ENCODE measurements at regions not wholly inside any gene's neighbourhood (a gene's known extent, or its start where the extent isn't known, plus 50 kb on each side); places are given as distances from the start of the nearest gene placed in this dataset.
"Not testable (repeated sequence)": the region's sequence is repeated elsewhere in the genome, so short reads cannot be mapped to it uniquely, and the experiment has no call there.

DNA sequence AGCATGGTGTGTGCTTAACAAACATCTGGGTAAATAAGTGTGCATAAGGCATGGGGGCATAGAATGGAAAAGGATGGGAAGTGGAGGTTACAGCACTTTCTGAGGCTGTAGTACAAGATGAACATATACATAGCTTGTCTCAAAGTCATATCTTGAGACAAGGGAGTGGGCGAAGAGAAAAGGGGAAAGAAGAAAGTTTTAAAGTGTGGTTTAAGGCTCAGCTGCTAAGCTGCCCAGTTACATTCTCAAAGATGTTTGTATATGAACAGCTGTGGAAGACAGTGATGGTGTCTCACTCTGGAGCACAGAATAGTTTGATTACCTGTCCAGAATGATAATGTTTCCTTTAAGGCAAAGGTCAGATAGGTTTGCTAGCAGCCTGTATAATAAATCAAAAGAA, 61.9 kb upstream of the LANCL2 start:
- no peak for DNase-seq (ENCODE audit: low spot score)

- no peak for DNase-seq (ENCODE audit: low spot score)
These were observed 60.9 kb upstream of the LANCL2 start for GRCh38 chr7:55304018-55304762.

DNA sequence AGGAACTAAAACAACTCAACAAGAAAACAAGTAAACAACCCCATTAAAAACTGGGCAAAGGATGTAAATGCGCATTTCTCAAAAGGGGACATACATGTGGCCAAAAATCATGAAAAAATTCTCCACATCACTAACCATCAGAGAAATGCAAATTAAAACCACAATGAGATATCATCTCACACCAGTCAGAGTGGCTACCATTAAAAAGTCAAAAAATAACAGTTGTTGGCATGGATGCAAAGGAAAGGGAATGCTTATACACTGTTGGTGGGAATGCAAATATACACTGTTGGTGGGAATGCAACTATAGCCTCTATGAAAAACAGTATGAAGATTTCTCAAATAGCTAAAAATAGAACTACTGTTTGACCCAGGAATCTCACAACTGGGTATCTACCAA, 60.0 kb upstream of the LANCL2 start:
- DNase-seq (ENCODE audit: low spot score): no peak

- DNase-seq (ENCODE audit: low spot score): no peak
These were observed 58.8 kb upstream of the LANCL2 start for GRCh38 chr7:55306331-55306730.

DNA sequence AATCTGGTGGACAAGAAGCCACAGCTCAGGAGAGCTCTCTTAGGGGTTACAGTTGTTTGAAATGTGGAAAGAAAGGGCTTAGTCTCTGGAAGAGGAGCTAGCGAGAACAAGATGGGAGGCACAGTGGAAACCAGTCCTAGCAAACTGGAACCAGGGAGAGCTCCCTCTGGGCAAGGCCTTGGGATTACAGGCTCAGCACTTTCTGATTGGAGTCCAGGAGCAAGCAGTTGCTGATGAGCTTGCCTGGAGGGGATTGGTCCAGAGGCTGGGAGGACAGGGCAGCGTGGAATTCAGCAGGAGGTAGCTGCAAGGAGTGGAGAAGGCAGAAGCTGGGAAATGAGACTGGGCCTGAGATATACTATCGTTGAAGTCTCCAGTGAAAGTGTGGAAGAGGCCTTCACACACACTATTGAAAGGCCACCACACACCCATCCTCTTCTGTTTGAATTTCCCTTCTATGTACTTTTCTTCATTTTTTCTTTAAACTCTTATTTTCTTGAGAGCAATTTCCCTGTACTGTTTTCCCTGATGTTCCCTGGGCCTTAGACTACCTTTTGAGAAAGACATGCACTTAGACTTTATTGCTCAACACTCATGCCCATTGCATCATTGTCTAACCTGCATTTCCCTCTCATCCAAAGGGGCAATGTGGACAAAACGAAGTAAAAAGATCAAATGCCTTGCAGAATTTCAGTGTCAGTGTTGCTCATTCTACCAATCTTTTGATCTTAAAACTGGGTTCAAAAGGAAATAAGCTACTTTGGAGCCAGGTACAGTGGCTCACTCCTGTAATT, 57.8 kb upstream of the LANCL2 start:
- no peak for DNase-seq (ENCODE audit: low spot score)

DNA sequence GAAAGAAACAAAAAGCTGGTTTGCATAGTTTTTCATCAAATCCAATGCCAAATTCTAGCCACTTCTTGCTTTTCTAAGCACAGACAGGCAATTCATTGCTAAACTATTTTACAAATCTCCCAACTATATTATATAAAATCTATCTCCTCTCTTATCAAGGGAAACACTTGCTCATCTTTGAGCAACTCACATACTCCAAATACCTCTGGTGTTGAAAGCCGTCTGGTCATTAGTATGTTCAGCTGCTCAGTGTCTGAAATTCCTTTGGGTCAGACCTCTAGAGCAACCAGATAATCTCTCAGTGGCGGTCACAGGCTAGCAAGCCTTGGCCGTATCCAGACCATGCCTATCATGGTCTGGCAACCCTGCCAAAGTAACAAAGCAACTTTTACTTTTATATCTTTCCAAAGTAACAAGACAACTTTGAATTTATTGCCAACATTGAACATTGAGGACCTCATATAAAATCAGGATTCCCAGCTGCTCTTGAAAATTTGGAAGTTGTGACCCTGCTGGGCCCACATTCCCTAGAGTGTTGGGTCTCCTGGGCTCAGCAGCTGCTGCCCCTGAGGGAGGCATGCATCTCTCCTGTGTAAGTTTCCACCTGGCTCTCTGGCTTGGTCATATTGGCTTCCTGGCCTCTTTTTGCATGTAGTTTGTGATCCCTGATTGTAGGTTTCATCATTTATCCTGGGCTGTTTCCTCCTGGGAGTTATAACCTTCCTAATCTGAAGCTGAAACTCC, 56.8 kb upstream of the LANCL2 start:
- DNase-seq (ENCODE audit: low spot score): no peak

GRCh38 chr7:55309040-55309991, 55.8 kb upstream of the LANCL2 start:
- DNase-seq (ENCODE audit: low spot score): peak; percentile 55

- no peak for DNase-seq (ENCODE audit: low spot score)
These were observed 54.7 kb upstream of the LANCL2 start for GRCh38 chr7:55310287-55311025.

DNA sequence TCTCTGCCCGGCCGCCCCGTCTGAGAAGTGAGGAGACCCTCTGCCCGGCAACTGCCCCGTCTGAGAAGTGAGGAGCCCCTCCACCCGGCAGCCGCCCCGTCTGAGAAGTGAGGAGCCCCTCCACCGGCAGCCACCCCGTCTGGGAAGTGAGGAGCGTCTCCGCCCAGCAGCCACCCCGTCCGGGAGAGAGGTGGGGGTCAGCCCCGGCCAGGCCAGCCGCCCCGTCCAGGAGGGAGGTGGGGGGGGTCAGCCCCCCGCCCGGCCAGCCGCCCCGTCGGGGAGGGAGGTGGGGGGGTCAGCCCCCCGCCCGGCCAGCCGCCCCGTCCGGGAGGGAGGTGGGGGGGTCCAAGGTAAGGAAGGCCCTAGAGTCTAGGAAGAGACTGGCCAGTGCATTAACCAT, 53.2 kb upstream of the LANCL2 start:
- DNase-seq (ENCODE audit: low spot score): not testable (repeated sequence)

- DNase-seq (ENCODE audit: low spot score): not testable (repeated sequence)
These were observed 51.5 kb upstream of the LANCL2 start for GRCh38 chr7:55313671-55314070.

GRCh38 chr7:55314967-55315366, 50.2 kb upstream of the LANCL2 start:
- no peak for DNase-seq (ENCODE audit: low spot score)

Data from CD4-positive, alpha-beta T cell treated with Interleukin-6 at 100 ng/mL for 8 hours (primary cell).